ENCODE measurements at regions not wholly inside any gene's neighbourhood (a gene's known extent, or its start where the extent isn't known, plus 50 kb on each side); places are given as distances from the start of the nearest gene placed in this dataset.

DNA sequence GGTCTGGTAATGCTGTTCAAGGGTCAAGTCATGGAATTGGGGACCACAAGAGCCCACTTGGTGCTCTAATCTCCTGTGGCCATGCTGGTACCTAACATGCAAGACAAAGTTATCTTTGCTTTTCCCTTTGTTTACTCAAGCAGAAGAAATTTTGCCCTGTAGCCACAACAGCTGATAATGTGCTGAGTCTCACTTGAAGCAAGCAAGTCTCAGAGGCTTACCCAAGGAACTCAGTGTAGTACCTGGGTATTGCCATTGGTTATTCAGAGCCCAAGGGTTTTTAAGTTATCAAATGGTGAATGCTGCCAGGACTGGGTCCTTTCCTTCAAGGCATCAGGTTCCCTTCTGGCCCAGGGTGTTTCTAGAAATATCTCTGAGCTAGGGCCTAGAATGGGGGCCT is 198.9 kb upstream of the RNPC3 start:
- TF ChIP-seq, protein P1, sequence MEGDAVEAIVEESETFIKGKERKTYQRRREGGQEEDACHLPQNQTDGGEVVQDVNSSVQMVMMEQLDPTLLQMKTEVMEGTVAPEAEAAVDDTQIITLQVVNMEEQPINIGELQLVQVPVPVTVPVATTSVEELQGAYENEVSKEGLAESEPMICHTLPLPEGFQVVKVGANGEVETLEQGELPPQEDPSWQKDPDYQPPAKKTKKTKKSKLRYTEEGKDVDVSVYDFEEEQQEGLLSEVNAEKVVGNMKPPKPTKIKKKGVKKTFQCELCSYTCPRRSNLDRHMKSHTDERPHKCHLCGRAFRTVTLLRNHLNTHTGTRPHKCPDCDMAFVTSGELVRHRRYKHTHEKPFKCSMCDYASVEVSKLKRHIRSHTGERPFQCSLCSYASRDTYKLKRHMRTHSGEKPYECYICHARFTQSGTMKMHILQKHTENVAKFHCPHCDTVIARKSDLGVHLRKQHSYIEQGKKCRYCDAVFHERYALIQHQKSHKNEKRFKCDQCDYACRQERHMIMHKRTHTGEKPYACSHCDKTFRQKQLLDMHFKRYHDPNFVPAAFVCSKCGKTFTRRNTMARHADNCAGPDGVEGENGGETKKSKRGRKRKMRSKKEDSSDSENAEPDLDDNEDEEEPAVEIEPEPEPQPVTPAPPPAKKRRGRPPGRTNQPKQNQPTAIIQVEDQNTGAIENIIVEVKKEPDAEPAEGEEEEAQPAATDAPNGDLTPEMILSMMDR (IDR thresholded peaks at IDR 0.05): no peak
- TF ChIP-seq POLR2A (IDR thresholded peaks at IDR 0.05): no peak
